Neural crest cell (in vitro differentiated cells): ENCODE measurements at regions not wholly inside any gene's neighbourhood (a gene's known extent, or its start where the extent isn't known, plus 50 kb on each side); places are given as distances from the start of the nearest gene placed in this dataset.
A peak's percentile ranks its signal among the peaks of the same experiment; 100 is the strongest.

ENCODE experiments used
- DNase-seq: peaks from one replicate; pipeline ENCODE4 v3.0.0; 2021; ENCODE audit warnings: low read depth, mixed read lengths, low spot score
- H3K27ac Mint-ChIP-seq: one replicate; pipeline ENCODE4 v1.8.0; 2021; ENCODE audit warnings: mild to moderate bottlenecking, mixed read lengths; ENCODE audit not compliant: unreplicated experiment
- H3K27me3 Mint-ChIP-seq: 2 replicates; pipeline ENCODE4 v1.8.0; 2021; ENCODE audit warnings: low read depth, mild to moderate bottlenecking, mixed read lengths
- H3K36me3 Mint-ChIP-seq: 2 replicates; pipeline ENCODE4 v1.8.0; 2021; ENCODE audit warnings: low read depth, mild to moderate bottlenecking, mixed read lengths
- H3K4me1 Mint-ChIP-seq: 2 replicates; pipeline ENCODE4 v1.8.0; 2021; ENCODE audit warnings: mixed read lengths
- H3K4me3 Mint-ChIP-seq: one replicate; pipeline ENCODE4 v1.8.0; 2021; ENCODE audit warnings: mild to moderate bottlenecking, mixed read lengths
- H3K9me3 Mint-ChIP-seq: 2 replicates; pipeline ENCODE4 v1.8.0; 2021; ENCODE audit warnings: mixed read lengths
- TF ChIP-seq, protein P1 (sequence below): fragments of 200-600 bp; sonication (generic); conservative IDR thresholded peaks from 2 replicates; pipeline ENCODE4 v1.5.0; 2021; ENCODE audit warnings: antibody characterized with exemption, mild to moderate bottlenecking

DNA sequence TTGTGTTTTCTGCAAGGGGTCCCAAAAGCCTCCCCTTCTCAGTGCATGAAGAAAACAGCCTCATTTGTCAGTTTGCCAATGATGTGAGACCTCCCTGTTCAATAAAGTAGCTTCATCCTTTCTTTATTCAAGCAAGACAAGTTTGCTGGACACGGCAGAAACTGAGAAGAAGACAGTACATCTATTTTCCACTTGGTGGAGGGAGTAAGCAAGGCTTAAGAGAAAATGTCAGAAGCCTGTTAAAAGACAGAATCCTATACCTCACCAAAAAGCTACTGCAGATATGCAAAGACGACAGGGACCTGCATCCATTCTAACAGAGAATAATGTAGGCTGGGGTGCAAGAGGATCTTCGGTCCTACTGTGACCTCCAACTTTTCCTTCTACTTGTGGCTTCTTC lies 506.8 kb upstream of the VRK2 start:
- no peak for DNase-seq
- Mint-ChIP-seq H3K36me3 (no peaks in the 10 kb centered on the region), H3K27me3 (no peaks in the 10 kb centered on the region), H3K27ac (no peak overlapping the region), H3K4me3 (no peak overlapping the region), H3K9me3 (no peaks in the 10 kb centered on the region), H3K4me1 (no peaks in the 10 kb centered on the region)
- TF ChIP-seq, protein P1, sequence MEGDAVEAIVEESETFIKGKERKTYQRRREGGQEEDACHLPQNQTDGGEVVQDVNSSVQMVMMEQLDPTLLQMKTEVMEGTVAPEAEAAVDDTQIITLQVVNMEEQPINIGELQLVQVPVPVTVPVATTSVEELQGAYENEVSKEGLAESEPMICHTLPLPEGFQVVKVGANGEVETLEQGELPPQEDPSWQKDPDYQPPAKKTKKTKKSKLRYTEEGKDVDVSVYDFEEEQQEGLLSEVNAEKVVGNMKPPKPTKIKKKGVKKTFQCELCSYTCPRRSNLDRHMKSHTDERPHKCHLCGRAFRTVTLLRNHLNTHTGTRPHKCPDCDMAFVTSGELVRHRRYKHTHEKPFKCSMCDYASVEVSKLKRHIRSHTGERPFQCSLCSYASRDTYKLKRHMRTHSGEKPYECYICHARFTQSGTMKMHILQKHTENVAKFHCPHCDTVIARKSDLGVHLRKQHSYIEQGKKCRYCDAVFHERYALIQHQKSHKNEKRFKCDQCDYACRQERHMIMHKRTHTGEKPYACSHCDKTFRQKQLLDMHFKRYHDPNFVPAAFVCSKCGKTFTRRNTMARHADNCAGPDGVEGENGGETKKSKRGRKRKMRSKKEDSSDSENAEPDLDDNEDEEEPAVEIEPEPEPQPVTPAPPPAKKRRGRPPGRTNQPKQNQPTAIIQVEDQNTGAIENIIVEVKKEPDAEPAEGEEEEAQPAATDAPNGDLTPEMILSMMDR: no peak

DNA sequence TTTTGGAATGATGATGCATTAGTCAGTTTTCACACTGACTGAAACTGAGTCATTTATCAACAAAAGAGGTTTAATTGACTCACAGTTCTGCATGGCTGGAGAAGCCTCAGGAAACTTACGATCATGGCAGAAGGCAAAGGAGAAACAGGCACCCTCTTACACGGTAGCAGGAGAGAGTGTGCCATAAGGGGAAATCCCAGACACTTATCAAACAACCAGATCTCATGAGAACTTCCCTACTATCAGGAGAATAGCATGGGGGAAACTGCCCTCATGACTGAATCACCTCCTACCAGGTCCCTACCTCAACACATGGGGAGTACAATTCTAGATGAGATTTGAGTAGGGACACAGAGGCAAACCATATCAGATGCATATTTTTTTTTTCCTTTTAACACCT lies 504.5 kb upstream of the VRK2 start:
- H3K9me3 Mint-ChIP-seq: no peaks in the 10 kb centered on the region
- no peaks in the 10 kb centered on the region for H3K36me3 Mint-ChIP-seq
- H3K4me1 Mint-ChIP-seq: no peaks in the 10 kb centered on the region
- no peak overlapping the region for H3K4me3 Mint-ChIP-seq
- TF ChIP-seq, protein P1: no peak
- no peak for DNase-seq
- no peaks in the 10 kb centered on the region for H3K27me3 Mint-ChIP-seq
- no peak overlapping the region for H3K27ac Mint-ChIP-seq

DNA sequence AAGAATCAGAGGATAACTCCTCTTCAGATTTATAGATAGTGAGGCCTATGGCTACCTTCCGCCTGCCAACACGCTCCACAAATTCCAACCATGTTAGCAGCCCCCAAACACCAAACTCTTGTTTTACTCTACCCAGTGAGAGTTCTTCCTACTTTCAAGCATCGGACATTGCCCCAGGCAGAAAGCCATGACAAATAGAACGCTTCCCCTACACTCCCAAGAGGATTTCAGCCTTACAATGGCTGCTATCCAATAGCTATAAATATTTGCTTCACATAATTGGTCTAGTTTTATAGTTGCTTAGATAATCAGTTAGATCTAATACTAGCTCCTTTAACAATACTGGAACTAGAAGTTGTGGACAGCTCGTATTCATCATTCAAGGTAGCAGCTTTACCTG lies 503.4 kb upstream of the VRK2 start:
- Mint-ChIP-seq H3K27ac (no peak overlapping the region), H3K27me3 (no peaks in the 10 kb centered on the region), H3K4me1 (no peaks in the 10 kb centered on the region), H3K36me3 (no peaks in the 10 kb centered on the region), H3K9me3 (no peaks in the 10 kb centered on the region), H3K4me3 (no peak overlapping the region)
- TF ChIP-seq, protein P1: no peak
- no peak for DNase-seq

DNA sequence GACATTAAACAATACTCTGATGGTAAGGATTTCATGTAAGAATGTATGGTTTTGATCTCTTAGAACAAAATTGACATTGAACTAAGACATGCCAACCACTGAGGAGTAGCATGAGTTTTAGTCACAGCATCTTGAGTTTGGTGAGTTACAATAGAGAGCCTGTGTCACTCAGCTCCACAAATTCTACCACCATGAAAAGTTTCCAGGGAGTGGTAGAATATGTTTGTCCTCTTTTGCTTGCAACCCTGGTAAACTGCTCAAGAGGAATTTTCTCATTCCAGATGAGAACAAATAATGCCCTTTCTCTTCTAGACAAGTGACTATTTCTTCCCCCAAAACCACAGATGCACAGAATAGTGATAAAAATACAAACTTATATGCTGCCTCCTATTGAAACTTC lies 502.0 kb upstream of the VRK2 start:
- TF ChIP-seq, protein P1: no peak
- Mint-ChIP-seq H3K9me3 (no peaks in the 10 kb centered on the region), H3K27me3 (no peaks in the 10 kb centered on the region), H3K4me3 (no peak overlapping the region), H3K36me3 (no peaks in the 10 kb centered on the region), H3K27ac (no peak overlapping the region), H3K4me1 (no peaks in the 10 kb centered on the region)
- no peak for DNase-seq

DNA sequence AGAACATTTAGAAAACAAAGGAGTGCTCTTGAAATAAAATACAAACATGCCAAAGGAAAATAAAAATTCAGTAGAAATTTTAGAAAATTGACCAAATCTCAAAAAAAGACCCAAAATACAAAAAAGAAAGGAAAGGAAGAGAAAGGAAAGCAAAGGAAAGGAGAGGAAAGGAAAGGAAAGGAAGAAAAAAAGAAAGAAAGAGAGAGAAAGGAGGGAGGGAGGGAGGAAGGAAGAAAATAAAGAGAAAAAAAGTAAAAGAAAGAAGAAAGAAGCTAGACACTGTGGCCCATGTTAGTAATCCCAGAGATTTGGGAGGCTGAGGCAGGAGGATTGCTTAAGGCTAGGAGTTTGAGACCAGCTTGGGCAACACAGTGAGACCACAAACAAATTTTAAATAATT lies 500.1 kb upstream of the VRK2 start:
- H3K4me3 Mint-ChIP-seq: no peak overlapping the region
- H3K27me3 Mint-ChIP-seq: no peaks in the 10 kb centered on the region
- no peaks in the 10 kb centered on the region for H3K9me3 Mint-ChIP-seq
- no peaks in the 10 kb centered on the region for H3K36me3 Mint-ChIP-seq
- TF ChIP-seq, protein P1: no peak
- H3K27ac Mint-ChIP-seq: no peak overlapping the region
- DNase-seq: no peak
- H3K4me1 Mint-ChIP-seq: no peaks in the 10 kb centered on the region

DNA sequence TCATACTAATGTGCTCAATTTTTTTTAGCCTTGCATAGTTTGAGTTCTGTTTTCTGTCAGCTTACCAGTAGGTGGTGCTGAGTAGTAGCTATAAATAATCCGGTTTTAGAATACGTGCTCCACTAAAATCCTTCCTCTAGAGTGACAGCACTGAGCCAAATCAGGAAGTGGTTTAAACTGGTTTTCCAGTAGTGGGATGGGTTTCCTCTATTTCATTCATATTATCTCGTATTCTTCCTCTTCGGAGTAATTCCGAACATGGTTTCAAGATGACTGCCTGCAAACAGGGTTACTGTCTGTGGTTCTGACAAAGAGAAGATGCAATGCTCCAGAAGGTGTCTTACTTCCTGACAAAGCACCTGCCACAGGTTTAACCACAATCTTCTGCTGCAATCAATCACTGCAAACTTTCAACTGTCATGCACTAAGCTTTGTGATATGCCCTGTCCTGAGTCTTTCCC lies 496.9 kb upstream of the VRK2 start:
- no peak overlapping the region for H3K27ac Mint-ChIP-seq
- H3K27me3 Mint-ChIP-seq: no peaks in the 10 kb centered on the region
- H3K4me1 Mint-ChIP-seq: no peaks in the 10 kb centered on the region
- H3K4me3 Mint-ChIP-seq: no peak overlapping the region
- TF ChIP-seq, protein P1: peak; percentile 61
- H3K36me3 Mint-ChIP-seq: no peaks in the 10 kb centered on the region
- no peak for DNase-seq
- no peaks in the 10 kb centered on the region for H3K9me3 Mint-ChIP-seq
